H1 (cell line): ENCODE measurements at regions not wholly inside any gene's neighbourhood (a gene's known extent, or its start where the extent isn't known, plus 50 kb on each side); places are given as distances from the start of the nearest gene placed in this dataset.

Experiments used
- CTCF ChIA-PET: fragments of 300-600 bp; sonication (Branson Sonifier 250); formaldehyde crosslinking; loops from one replicate; lab custom pipeline; 2021; ENCODE audit not compliant: partially characterized antibody; lab: Charles Lee
- POLR2A ChIA-PET: fragments of 300-600 bp; sonication (Branson Sonifier 250); formaldehyde crosslinking; loops from one replicate; lab custom pipeline; 2021; ENCODE audit warnings: inconsistent platforms; ENCODE audit not compliant: partially characterized antibody; lab: Charles Lee
- DNase-seq, 2 experiments: peaks; one replicate each; pipeline versions ENCODE4 v3.0.0 to v3.0.0-alpha.2; 2010 to 2022; ENCODE audit warnings: low spot score in 2 of 2, low read depth in 1 of 2, mixed read lengths in 1 of 2
- FAIRE-seq: peaks from 2 replicates; lab custom pipeline; 2011; peaks lifted over from hg19 to GRCh38; lab: Jason Lieb, UNC
- H2AFZ ChIP-seq: 2 replicates; pipeline ENCODE4 v1.8.1; 2012; ENCODE audit warnings: low read length, inconsistent platforms
- H2AK5ac ChIP-seq: 2 replicates; pipeline ENCODE4 v1.6.1; 2013; ENCODE audit warnings: low read depth, low read length
- H2BK120ac ChIP-seq: replicated peaks from 2 replicates; pipeline ENCODE3; 2013; ENCODE audit warnings: low read depth, low read length, inconsistent platforms
- H2BK12ac ChIP-seq: 2 replicates; pipeline ENCODE4 v1.6.1; 2013; ENCODE audit warnings: low read depth, low read length
- H2BK15ac ChIP-seq: 2 replicates; pipeline ENCODE4 v1.6.1; 2013; ENCODE audit warnings: low read length
- H2BK20ac ChIP-seq: 2 replicates; pipeline ENCODE4 v1.6.1; 2013; ENCODE audit warnings: low read length
- H2BK5ac ChIP-seq: 2 replicates; pipeline ENCODE4 v1.6.1; 2013; ENCODE audit warnings: low read depth, low read length
- H3K14ac ChIP-seq: 2 replicates; pipeline ENCODE4 v1.6.1; 2013; ENCODE audit warnings: inconsistent platforms; ENCODE audit not compliant: insufficient read length
- H3K18ac ChIP-seq: 2 replicates; pipeline ENCODE4 v1.6.1; 2013; ENCODE audit warnings: low read length; ENCODE audit errors: extremely low read depth
- H3K23ac ChIP-seq: 2 replicates; pipeline ENCODE4 v1.6.1; 2013; ENCODE audit warnings: inconsistent platforms; ENCODE audit not compliant: insufficient read length
- H3K23me2 ChIP-seq: 2 replicates; pipeline ENCODE4 v1.6.1; 2013; ENCODE audit warnings: low read depth, low read length
- H3K27ac ChIP-seq: 2 replicates; pipeline ENCODE4 v1.6.1; 2011; ENCODE audit warnings: low read depth, low read length, inconsistent platforms
- H3K27me3 ChIP-seq, 4 experiments: replicated peaks in 1 of 4; 1 replicate in 1 of 4; 2 replicates in 3 of 4; pipeline versions ENCODE4 v1.6.1 to v1.8.1; 2011 to 2013; ENCODE audit warnings: low read length in 3 of 4, mild to moderate bottlenecking in 3 of 4, inconsistent platforms in 2 of 4, mixed read lengths in 2 of 4, moderate library complexity in 1 of 4; ENCODE audit not compliant: control insufficient read depth in 3 of 4, insufficient read depth in 3 of 4; ENCODE audit errors: extremely low read depth in 1 of 4
- H3K36me3 ChIP-seq, 4 experiments: 2 replicates each; pipeline versions ENCODE4 v1.6.1 to v1.8.1; 2011 to 2013; ENCODE audit warnings: mild to moderate bottlenecking in 4 of 4, low read length in 3 of 4, moderate library complexity in 2 of 4, control low read depth in 1 of 4, inconsistent platforms in 1 of 4; ENCODE audit not compliant: insufficient read depth in 4 of 4, control insufficient read depth in 2 of 4
- H3K4ac ChIP-seq: replicated peaks from 2 replicates; pipeline ENCODE3; 2013; ENCODE audit warnings: low read length, low read depth, mixed read lengths, inconsistent platforms; ENCODE audit not compliant: insufficient read length
- H3K4me1 ChIP-seq, 4 experiments: replicated peaks in 1 of 4; 1 replicate in 1 of 4; 2 replicates in 3 of 4; pipeline versions ENCODE4 v1.6.1 to v1.8.1; 2011 to 2013; ENCODE audit warnings: low read length in 3 of 4, inconsistent platforms in 2 of 4, mixed read lengths in 1 of 4; ENCODE audit not compliant: insufficient read depth in 4 of 4, control insufficient read depth in 3 of 4
- H3K4me2 ChIP-seq, 2 experiments: 2 replicates each; pipeline versions ENCODE4 v1.6.1 to v1.8.1; 2011 to 2013; ENCODE audit warnings: low read depth in 2 of 2, low read length in 2 of 2, control low read depth in 1 of 2, inconsistent platforms in 1 of 2, mild to moderate bottlenecking in 1 of 2; ENCODE audit not compliant: insufficient read depth in 1 of 2
- H3K4me3 ChIP-seq, 4 experiments: fragments of 200-600, 300-600 bp in 1 of 4; sonication (generic), shearing (Covaris generic), sonication (Bioruptor Twin) in 1 of 4; 2 replicates each; pipeline versions ENCODE4 v1.5.1 to v1.8.1; 2011 to 2016; ENCODE audit warnings: low read length in 4 of 4, low read depth in 3 of 4, control low read depth in 2 of 4, inconsistent platforms in 2 of 4, mild to moderate bottlenecking in 2 of 4, mixed read lengths in 1 of 4, moderate library complexity in 1 of 4; ENCODE audit not compliant: insufficient read depth in 2 of 4; ENCODE audit errors: extremely low read depth in 1 of 4
- H3K56ac ChIP-seq: replicated peaks from 2 replicates; pipeline ENCODE3; 2013; ENCODE audit warnings: low read depth, mild to moderate bottlenecking, mixed read lengths, low read length, inconsistent platforms; ENCODE audit not compliant: insufficient read length
- H3K79me1 ChIP-seq: 2 replicates; pipeline ENCODE4 v1.6.1; 2013; ENCODE audit warnings: low read depth, low read length, control low read depth
- H3K79me2 ChIP-seq, 2 experiments: 2 replicates each; pipeline versions ENCODE4 v1.6.1 to v1.8.1; 2012 to 2013; ENCODE audit warnings: low read length in 2 of 2, mild to moderate bottlenecking in 2 of 2, inconsistent platforms in 1 of 2; ENCODE audit not compliant: insufficient read depth in 2 of 2, control insufficient read depth in 1 of 2
- H3K9ac ChIP-seq, 4 experiments: replicated peaks in 1 of 4; 1 replicate in 1 of 4; 2 replicates in 3 of 4; pipeline versions ENCODE4 v1.6.1 to v1.8.1; 2011 to 2013; ENCODE audit warnings: low read depth in 3 of 4, low read length in 3 of 4, control low read depth in 2 of 4, mild to moderate bottlenecking in 2 of 4, moderate library complexity in 2 of 4, inconsistent platforms in 1 of 4; ENCODE audit errors: extremely low read depth in 1 of 4
- H3K9me3 ChIP-seq, 2 experiments: 2 replicates each; pipeline versions ENCODE4 v1.6.1 to v1.8.1; 2012 to 2013; ENCODE audit warnings: mild to moderate bottlenecking in 2 of 2, moderate library complexity in 2 of 2, control low read depth in 1 of 2, inconsistent platforms in 1 of 2, low read depth in 1 of 2, low read length in 1 of 2, mixed read lengths in 1 of 2; ENCODE audit not compliant: insufficient read depth in 2 of 2
- H4K20me1 ChIP-seq, 2 experiments: replicated peaks in 1 of 2; 2 replicates each; pipeline versions ENCODE3 to v1.8.1; 2011 to 2013; ENCODE audit warnings: inconsistent platforms in 2 of 2, low read length in 2 of 2, mild to moderate bottlenecking in 1 of 2; ENCODE audit not compliant: insufficient read depth in 2 of 2, control insufficient read depth in 1 of 2
- H4K5ac ChIP-seq: 2 replicates; pipeline ENCODE4 v1.6.1; 2013; ENCODE audit warnings: low read length, low read depth, mixed read lengths, inconsistent platforms; ENCODE audit not compliant: insufficient read length
- H4K8ac ChIP-seq: 2 replicates; pipeline ENCODE4 v1.8.0; 2013; ENCODE audit warnings: mild to moderate bottlenecking, moderate library complexity, low read length, inconsistent platforms; ENCODE audit not compliant: insufficient read depth; ENCODE audit errors: extremely low read depth
- H4K91ac ChIP-seq: replicated peaks from 2 replicates; pipeline ENCODE3; 2013; ENCODE audit warnings: low read length, mixed read lengths, inconsistent platforms; ENCODE audit not compliant: insufficient read length
- BCL11A ChIP-seq, 2 experiments: IDR thresholded peaks; one replicate each; pipeline ENCODE4 v1.6.1; 2011; ENCODE audit warnings: low read depth in 2 of 2, low read length in 2 of 2, mild to moderate bottlenecking in 2 of 2
- CBX8 ChIP-seq: fragments of 300-800, 300-1000 bp; sonication (generic); IDR thresholded peaks from 2 replicates; pipeline ENCODE4 v1.7.1; 2016; ENCODE audit warnings: low read depth, low read length, borderline replicate concordance
- CTBP2 ChIP-seq: IDR thresholded peaks from 2 replicates; pipeline ENCODE4 v1.7.0; 2011; ENCODE audit warnings: borderline replicate concordance, mild to moderate bottlenecking, moderate library complexity, mixed read lengths, low read length; ENCODE audit not compliant: insufficient read depth, insufficient read length
- EZH2 ChIP-seq: fragments of 200-600 bp; sonication (generic); IDR thresholded peaks from 2 replicates; pipeline ENCODE4 v1.7.1; 2012; ENCODE audit warnings: low read depth, mild to moderate bottlenecking, moderate library complexity, low read length, inconsistent platforms; ENCODE audit not compliant: severe bottlenecking
- HDAC2 ChIP-seq, 2 experiments: fragments of 300-600 bp in 1 of 2; sonication (generic) in 1 of 2; IDR thresholded peaks; 2 replicates each; pipeline ENCODE4 v1.6.1; 2011 to 2012; ENCODE audit warnings: low read depth in 2 of 2, low read length in 2 of 2, mild to moderate bottlenecking in 2 of 2, moderate library complexity in 2 of 2, borderline replicate concordance in 1 of 2, inconsistent platforms in 1 of 2
- HDAC6 ChIP-seq: IDR thresholded peaks from one replicate; pipeline ENCODE4 v1.7.1; 2012; ENCODE audit warnings: low read depth, mild to moderate bottlenecking, inconsistent platforms, low read length, moderate library complexity
- JUN ChIP-seq: IDR thresholded peaks from 2 replicates; pipeline ENCODE4 v1.6.1; 2011; ENCODE audit warnings: low read depth, mild to moderate bottlenecking, improper control_type of control experiment, low read length
- KDM1A ChIP-seq: fragments of 200-600, 300-600 bp; sonication (generic); IDR thresholded peaks from 2 replicates; pipeline ENCODE4 v1.7.1; 2016; ENCODE audit warnings: mild to moderate bottlenecking, low read length, borderline replicate concordance
- KDM5A ChIP-seq: fragments of 200-600 bp; IDR thresholded peaks from 2 replicates; pipeline ENCODE4 v1.7.1; 2012; ENCODE audit warnings: mild to moderate bottlenecking, low read length, inconsistent platforms, mixed read lengths
- MAFK ChIP-seq: IDR thresholded peaks from 2 replicates; pipeline ENCODE4 v1.6.1; 2012; ENCODE audit warnings: low read depth, mild to moderate bottlenecking, improper control_type of control experiment, low read length
- RBBP5 ChIP-seq: IDR thresholded peaks from 2 replicates; pipeline ENCODE4 v1.7.1; 2012; ENCODE audit warnings: low read depth, mild to moderate bottlenecking, inconsistent platforms, low read length, moderate library complexity, borderline replicate concordance
- RNF2 ChIP-seq: fragments of 200-900, 300-1000 bp; sonication (generic); IDR thresholded peaks from 2 replicates; pipeline ENCODE4 v1.7.1; 2016; ENCODE audit warnings: borderline replicate concordance, low read depth, mild to moderate bottlenecking, antibody characterized with exemption, low read length; ENCODE audit not compliant: poor library complexity, severe bottlenecking; ENCODE audit errors: missing control alignments
- SRF ChIP-seq: IDR thresholded peaks from 2 replicates; pipeline ENCODE4 v1.6.1; 2011; ENCODE audit warnings: mild to moderate bottlenecking, low read depth, low read length, moderate library complexity
- TBP ChIP-seq: IDR thresholded peaks from 2 replicates; pipeline ENCODE4 v1.6.1; 2011; ENCODE audit warnings: low read depth, low read length, improper control_type of control experiment
- WGBS, 2 experiments: shearing (Covaris generic) in 1 of 2; methylation state at CpG; one replicate each; pipeline versions ENCODE4 v1.1.6 to v1.1.7; 2013 to 2015; ENCODE audit warnings: low lambda C conversion rate in 2 of 2, mixed read lengths in 2 of 2, inconsistent platforms in 1 of 2, low coverage in 1 of 2, missing lambda C conversion rate in 1 of 2; ENCODE audit not compliant: insufficient replicate concordance in 2 of 2, insufficient coverage in 1 of 2, insufficient read length in 1 of 2; ENCODE audit errors: extremely low coverage in 1 of 2, missing lambda C conversion rate in 1 of 2; 5-methylcytosine and 5-hydroxymethylcytosine counted together

GRCh38 chr11:109486129-109486528, 64.1 kb downstream of the C11orf87 start:
- Histone ChIP-seq H3K9me3 (no peaks in the 10 kb centered on the region), H4K8ac (no peak overlapping the region), H3K14ac (no peak overlapping the region), H2BK5ac (no peak overlapping the region), H3K18ac (no peak overlapping the region), H3K79me1 (no peaks in the 10 kb centered on the region), H3K79me2 (no peaks in the 10 kb centered on the region), H3K23ac (no peak overlapping the region), H3K4ac (no peak overlapping the region), H3K36me3 (no peaks in the 10 kb centered on the region), H3K4me2 (no peak overlapping the region), H3K9ac (no peak overlapping the region), H2BK12ac (no peak overlapping the region), H3K4me3 (no peak overlapping the region), H4K91ac (no peak overlapping the region), H4K20me1 (no peaks in the 10 kb centered on the region), H2BK20ac (no peak overlapping the region), H3K56ac (no peak overlapping the region), H4K5ac (no peak overlapping the region), H2BK120ac (no peak overlapping the region), H3K27ac (no peak overlapping the region), H2BK15ac (no peak overlapping the region), H2AFZ (peak overlapping the region; percentile 78; the same call in 1 of the 2 replicates), H3K4me1 (no peaks in the 10 kb centered on the region), H3K23me2 (no peaks in the 10 kb centered on the region), H2AK5ac (no peak overlapping the region), H3K27me3 (no peaks in the 10 kb centered on the region)
- FAIRE-seq, result no peak
- CTCF ChIA-PET, result interaction anchor here (0.6 to 1.5 kb wide), 5 partner anchors 20 to 1330 kb away, joined by 3 to 4 read pairs (median 3); no protein-coding TSS in a partner anchor
- WGBS, 2 experiments, result 92% methylated on average over 1 of the region's 1 CpG; no CpG with 5 or more reads in 1 of the 2 experiments
- POLR2A ChIA-PET, result no interaction called here
- TF ChIP-seq MAFK (no peak), JUN (no peak), BCL11A (IDR thresholded peaks at IDR 0.05; ENCODE audit: low read depth in 2 of 2, low read length in 2 of 2) (no peak), EZH2 (no peak), RBBP5 (no peak), KDM5A (no peak), CBX8 (no peak), CTBP2 (no peak), HDAC2 (IDR thresholded peaks at IDR 0.05; ENCODE audit: borderline replicate concordance in 1 of 2, low read depth in 2 of 2, low read length in 2 of 2) (no peak), TBP (no peak), SRF (no peak), HDAC6 (no peak), RNF2 (no peak), KDM1A (no peak)
- no peak for DNase-seq
